ENCODE measurements at regions not wholly inside any gene's neighbourhood (a gene's known extent, or its start where the extent isn't known, plus 50 kb on each side); places are given as distances from the start of the nearest gene placed in this dataset.

DNA sequence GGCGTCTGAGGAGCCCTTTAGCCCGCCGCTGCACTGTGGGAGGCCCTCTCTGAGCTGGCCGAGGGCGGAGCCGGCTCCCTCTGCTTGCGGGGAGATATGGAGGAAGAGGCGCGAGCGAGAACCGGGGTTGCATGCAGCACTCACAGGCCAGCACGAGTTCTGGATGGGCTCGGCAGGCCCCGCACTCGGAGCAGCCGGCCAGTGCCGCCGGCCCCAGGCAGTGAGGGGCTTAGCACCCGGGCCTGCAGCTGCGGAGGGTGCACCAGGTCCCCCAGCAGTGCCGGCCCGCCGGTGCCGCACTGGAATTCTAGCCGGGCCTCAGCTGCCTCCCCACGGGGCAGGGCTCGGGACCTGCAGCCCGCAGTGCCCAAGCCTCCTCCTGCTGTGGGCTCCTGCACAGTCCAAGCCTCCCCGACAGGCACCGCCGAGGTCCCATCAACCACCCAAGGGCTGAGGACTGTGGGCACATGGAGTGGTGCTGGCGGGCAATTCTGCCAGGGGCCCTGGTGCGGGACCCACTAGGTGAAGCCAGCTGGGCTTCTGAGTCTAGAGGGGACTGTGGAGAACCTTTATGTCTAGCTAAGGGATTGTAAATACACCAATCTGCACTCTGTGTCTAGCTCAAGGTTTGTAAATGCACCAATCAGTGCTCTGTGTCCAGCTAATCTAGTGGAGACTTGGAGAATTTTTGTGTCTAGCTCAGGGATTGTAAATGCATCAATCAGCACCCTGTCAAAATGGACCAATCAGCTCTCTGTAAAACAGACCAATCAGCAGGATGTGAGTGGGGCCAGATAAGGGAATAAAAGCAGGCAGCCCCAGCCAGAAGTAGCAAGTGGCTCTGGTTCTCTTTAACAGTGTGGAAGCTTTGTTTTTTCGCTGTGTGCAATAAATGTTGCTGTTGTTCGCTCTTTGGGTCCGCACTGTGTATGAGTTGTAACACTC lies 329.7 kb upstream of the JARID2 start:
- intact Hi-C loops (cut with DNase I; ENCODE audit: low total_unique reads) = no loop called here
- no peak for DNase-seq
- Histone ChIP-seq H3K9me3 (no peaks in the 10 kb centered on the region), H3K36me3 (ENCODE audit: low read depth, missing control alignments) (no peaks in the 10 kb centered on the region), H3K27ac (no peak overlapping the region), H3K4me3 (peak overlapping the region; percentile 9 to 29), H3K27me3 (no peaks in the 10 kb centered on the region), H3K4me1 (peaks cover 19% of the 10 kb centered on the region)
- TF ChIP-seq, protein P1, sequence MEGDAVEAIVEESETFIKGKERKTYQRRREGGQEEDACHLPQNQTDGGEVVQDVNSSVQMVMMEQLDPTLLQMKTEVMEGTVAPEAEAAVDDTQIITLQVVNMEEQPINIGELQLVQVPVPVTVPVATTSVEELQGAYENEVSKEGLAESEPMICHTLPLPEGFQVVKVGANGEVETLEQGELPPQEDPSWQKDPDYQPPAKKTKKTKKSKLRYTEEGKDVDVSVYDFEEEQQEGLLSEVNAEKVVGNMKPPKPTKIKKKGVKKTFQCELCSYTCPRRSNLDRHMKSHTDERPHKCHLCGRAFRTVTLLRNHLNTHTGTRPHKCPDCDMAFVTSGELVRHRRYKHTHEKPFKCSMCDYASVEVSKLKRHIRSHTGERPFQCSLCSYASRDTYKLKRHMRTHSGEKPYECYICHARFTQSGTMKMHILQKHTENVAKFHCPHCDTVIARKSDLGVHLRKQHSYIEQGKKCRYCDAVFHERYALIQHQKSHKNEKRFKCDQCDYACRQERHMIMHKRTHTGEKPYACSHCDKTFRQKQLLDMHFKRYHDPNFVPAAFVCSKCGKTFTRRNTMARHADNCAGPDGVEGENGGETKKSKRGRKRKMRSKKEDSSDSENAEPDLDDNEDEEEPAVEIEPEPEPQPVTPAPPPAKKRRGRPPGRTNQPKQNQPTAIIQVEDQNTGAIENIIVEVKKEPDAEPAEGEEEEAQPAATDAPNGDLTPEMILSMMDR (IDR thresholded peaks at IDR 0.05) = no peak
- TF ChIP-seq POLR2A (IDR thresholded peaks at IDR 0.05) = no peak
- 49 to 87% methylated on average over 22 to 36 of the region's 36 CpGs for WGBS, 2 donors

DNA sequence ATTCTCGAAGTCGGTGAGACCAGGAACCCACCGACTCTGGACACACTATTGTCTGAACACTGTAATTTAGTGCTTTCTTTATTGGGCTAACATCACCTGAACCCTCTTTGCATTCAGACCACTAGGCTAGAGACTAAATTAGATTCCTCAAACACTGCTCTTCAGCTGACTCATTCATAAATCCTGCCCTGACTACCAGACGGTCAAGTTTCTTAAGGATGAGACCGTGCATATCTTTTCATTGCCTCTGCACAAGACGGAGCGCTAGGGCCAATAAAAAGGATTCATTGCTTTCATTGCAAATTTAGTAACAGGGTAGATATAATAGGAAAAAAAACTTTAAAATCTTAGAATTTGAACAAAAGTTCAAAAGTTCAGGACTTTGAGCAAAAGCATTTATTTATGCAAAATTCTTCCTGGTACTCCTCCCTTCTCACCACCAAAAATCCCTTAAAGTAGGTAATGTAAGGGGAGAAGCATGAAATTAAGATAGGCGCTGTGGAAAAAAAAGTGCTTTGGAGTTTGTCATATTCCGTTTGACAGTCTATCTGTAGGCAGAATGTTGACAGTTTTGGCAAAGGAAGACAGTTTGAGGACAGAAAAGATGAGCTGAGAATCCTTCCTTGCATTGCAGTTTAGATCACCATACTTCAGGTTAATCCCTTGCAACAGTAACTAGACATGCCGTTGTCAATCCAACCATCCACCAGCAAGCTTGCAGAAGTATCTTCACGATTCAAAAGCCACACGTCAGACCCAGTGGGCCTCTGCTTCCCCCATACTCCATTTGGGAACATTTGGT lies 328.6 kb upstream of the JARID2 start:
- H3K27ac ChIP-seq = no peak overlapping the region
- no peak for DNase-seq
- no peak overlapping the region for H3K4me3 ChIP-seq
- peaks cover 10% of the 10 kb centered on the region for H3K4me1 ChIP-seq
- no peaks in the 10 kb centered on the region for H3K36me3 ChIP-seq (ENCODE audit: low read depth, missing control alignments)
- no peaks in the 10 kb centered on the region for H3K27me3 ChIP-seq
- intact Hi-C loops (cut with DNase I; ENCODE audit: low total_unique reads) = no loop called here
- TF ChIP-seq, protein P1 (IDR thresholded peaks at IDR 0.05) = no peak
- TF ChIP-seq POLR2A (IDR thresholded peaks at IDR 0.05) = no peak
- H3K9me3 ChIP-seq = no peaks in the 10 kb centered on the region
- 49 to 55% methylated on average over 12 of the region's 12 CpGs for WGBS, 2 donors

DNA sequence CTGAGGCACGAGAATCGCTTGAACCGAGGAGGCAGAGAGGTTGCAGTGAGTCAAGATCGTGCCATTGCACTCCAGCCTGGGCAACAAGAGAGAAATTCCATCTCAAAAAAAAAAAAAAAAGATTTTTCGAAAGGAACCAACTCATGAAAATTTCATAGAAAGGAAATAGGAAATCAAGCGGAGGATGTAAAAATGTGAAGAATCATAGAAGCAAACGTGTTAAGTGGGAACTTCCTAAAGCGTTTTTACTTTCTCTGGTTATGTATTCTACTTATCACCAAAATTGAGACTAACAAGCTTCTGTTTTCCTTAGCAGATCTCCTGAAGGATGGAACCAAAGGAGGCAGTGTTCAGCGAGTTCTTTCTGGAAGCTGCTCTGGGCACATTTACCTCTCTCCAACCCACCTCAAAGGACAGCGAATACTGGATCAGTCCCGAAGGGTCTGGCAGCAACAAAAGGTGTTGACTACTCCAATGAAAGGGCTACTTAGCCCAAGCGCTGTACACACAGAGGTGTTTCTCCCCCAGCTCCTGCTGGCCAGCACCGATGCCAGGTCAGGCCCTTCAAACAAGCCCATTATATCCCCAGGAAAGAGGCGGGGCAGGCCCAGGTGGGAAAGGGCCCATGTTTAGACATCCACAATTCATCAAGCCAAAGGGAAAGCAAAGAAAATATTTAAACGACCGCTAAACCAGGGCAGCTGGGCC lies 327.5 kb upstream of the JARID2 start:
- intact Hi-C loops (cut with DNase I; ENCODE audit: low total_unique reads) = no loop called here

DNA sequence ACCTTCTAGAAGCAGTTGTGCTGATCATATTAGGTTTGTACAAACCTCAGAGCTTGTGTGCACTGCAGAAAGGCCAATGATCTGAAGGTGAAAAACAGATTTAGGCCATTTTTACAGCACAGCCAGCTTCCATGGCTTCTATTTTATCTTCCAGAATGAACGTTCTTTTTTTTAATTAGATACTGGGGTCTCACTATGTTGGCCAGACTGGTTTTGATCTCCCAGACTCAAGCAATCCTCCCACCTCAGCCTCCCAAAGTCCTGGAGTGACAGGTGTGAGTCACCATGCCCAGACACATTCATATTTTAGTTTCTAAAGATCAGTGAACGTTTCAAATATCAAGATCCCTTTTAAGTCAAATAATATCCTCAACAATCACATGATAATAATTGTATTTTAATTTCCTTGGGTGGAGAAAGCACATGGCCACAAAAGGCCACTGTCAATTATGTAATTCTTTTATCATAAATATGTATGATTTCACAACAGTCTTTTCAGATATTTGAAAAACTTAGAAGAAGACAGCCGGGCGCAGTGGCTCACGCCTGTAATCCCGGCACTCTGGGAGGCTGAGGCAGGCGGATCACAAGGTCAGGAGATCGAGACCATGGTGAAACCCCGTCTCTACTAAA lies 326.7 kb upstream of the JARID2 start:
- Histone ChIP-seq H3K4me1 (peaks cover 3% of the 10 kb centered on the region), H3K27ac (no peak overlapping the region), H3K27me3 (no peaks in the 10 kb centered on the region), H3K9me3 (no peaks in the 10 kb centered on the region), H3K36me3 (ENCODE audit: low read depth, missing control alignments) (no peaks in the 10 kb centered on the region), H3K4me3 (no peak overlapping the region)
- WGBS, 2 donors = 83 to 89% methylated on average over 9 of the region's 9 CpGs
- no peak for DNase-seq
- TF ChIP-seq, protein P1 (IDR thresholded peaks at IDR 0.05) = no peak
- TF ChIP-seq POLR2A (IDR thresholded peaks at IDR 0.05) = no peak
- intact Hi-C loops (cut with DNase I; ENCODE audit: low total_unique reads) = no loop called here

More for the DNA sequence above, 327.5 kb upstream of the JARID2 start:
- H3K27ac ChIP-seq = no peak overlapping the region
- no peaks in the 10 kb centered on the region for H3K9me3 ChIP-seq
- DNase-seq = no peak
- 88 to 93% methylated on average over 16 of the region's 16 CpGs for WGBS, 2 donors
- no peaks in the 10 kb centered on the region for H3K36me3 ChIP-seq (ENCODE audit: low read depth, missing control alignments)
- H3K27me3 ChIP-seq = no peaks in the 10 kb centered on the region
- H3K4me1 ChIP-seq = peaks cover 3% of the 10 kb centered on the region
- TF ChIP-seq, protein P1 (IDR thresholded peaks at IDR 0.05) = no peak
- TF ChIP-seq POLR2A (IDR thresholded peaks at IDR 0.05) = no peak
- H3K4me3 ChIP-seq = no peak overlapping the region
